HG03108 (cell line): ENCODE measurements at regions not wholly inside any gene's neighbourhood (a gene's known extent, or its start where the extent isn't known, plus 50 kb on each side); places are given as distances from the start of the nearest gene placed in this dataset.
"Not testable (repeated sequence)": the region's sequence is repeated elsewhere in the genome, so short reads cannot be mapped to it uniquely, and the experiment has no call there.

Experiments used
- ATAC-seq: cut with Tn5 transposase; IDR thresholded peaks from one replicate; pipeline ENCODE4 v1.9.1; 2021; ENCODE audit warnings: moderate library complexity; ENCODE audit not compliant: unreplicated experiment

DNA sequence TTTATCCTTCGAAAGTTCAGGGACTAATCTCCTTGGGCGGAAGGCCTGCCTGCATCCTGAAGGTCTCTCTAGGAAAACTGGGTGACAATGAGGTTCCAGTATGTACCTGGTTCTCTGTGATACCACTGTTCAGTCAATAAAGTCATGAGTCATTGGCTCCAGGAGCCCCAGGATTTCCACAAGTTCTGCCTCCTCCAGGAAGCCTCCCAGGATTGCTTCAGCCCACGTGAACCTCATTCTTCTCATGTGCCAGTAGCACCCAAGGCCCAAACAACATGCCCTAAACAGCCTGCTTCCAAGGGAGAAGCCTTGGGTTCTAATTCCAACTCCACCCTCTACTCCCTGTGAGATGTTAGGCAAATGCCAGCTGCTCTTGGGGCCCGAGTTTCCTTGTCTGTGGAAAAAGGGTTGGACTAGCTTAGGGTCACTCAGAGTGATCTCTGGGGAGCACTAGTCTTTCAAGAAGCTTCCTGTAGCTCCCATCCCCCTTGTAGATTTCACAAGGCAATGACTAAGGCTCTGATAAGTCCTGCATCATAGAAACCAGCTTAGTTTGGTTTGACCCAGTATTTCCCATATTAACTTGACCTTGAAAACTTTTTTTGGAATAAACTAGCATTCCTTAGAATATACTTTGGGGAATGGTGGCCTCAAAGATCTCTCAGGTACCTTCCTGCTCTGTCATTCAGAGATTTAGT, 118.3 kb upstream of the ATP2B2 start:
- ATAC-seq = no peak

DNA sequence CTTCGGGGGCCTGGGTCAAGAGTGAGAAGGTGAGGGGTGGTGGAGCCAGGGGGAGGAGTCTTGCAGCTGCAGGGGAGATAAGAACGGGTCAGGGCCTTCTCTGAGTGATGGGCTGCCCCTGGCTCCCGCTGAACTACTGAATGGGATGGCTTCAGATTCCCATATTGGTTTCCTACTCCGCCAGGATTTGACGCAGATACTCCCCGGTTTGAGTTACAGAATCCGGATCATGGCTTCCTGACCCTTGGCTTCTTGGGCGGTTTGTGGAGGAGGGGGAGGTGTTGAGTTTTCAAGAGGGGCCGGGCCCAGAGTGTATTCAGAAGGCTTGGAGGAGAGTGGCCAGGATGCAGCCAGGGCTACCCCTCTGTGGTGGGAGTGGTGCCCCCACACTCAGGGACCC, 119.9 kb upstream of the ATP2B2 start:
- no peak for ATAC-seq

DNA sequence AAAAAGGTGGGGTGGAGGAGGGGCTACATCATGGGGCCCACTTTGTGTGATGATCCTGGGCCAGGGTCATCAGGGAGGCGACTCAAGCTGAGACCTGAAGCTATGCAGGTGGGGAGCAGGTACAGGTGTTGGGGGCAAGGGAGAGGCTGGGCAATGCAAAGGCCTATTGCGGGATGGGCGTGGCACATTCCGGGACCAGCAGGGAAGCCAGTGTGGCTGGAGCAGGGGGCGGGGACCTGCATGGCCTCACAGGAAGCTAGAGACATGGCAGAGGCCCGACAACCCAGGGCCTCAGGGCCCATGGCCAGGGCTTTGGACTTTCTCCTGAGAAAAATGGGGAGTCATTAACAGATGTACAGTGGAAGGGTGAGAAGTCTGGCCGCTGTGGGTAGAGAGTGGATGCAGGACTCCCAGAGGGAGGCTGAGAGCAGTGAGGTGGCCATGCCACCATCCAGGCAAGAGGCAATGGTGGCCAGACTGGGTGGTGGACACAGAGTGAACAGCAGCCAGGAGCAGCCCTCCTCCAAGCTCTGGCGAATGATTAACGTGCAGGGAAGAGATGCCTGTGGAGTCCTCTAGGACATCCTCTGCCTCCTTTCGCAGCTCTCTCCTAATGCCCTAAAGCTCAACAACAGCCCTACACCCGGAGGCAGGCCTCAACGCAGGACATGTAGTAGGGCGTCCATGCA, 122.6 kb upstream of the ATP2B2 start:
- no peak for ATAC-seq

DNA sequence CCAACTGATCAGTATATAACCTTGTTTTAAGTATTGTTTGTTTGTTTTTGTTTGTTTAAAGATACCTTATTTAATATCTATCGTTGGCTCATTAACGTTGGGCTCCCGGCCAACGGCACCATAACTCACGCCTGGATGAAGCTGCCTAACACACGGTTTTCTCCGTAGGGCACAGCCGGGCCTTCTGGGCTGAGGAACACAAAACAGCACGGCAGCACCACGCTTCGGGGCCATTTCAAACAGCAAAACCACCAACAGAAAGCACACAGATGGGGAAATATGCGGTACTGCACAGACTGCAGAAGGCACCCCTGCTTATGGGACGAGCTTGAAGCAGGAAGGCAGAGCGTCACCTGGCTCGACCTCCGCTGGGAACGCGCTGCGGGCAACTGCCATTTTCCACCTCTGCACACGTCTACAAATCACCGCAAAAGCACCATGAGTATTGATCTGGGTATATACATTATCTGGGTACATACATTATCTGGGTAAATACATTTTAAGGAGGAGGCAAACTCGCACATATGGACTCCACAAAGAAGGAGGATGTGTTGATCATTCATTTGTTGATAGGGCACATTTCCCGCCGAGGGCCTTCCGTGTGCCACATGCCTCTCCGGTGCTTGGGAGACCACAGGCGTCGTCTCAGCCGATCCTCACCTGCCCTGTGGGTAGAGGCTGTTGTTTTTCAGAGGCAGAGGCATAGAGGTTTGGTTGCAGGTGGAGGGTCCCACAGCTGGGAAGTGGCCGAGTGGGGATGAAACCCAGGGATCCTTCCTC, 123.7 kb upstream of the ATP2B2 start:
- no peak for ATAC-seq

DNA sequence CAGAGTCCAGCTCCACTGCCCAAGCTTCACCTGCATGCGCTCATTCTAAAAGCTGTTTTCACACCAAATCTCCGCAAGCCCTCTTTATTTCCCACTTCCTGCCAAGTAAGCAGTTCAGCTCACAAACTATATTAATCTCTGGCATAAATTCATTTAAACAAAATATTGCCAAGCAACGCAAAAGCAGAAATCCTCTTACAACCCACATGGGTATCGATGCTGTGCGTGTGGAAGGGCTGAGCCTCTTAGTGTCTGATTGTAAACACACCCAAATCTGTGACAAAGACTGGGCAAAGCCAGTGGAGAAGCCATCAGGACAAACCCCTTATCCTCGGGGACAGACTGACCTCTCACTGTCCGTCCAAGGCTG, 124.3 kb upstream of the ATP2B2 start:
- ATAC-seq = no peak

DNA sequence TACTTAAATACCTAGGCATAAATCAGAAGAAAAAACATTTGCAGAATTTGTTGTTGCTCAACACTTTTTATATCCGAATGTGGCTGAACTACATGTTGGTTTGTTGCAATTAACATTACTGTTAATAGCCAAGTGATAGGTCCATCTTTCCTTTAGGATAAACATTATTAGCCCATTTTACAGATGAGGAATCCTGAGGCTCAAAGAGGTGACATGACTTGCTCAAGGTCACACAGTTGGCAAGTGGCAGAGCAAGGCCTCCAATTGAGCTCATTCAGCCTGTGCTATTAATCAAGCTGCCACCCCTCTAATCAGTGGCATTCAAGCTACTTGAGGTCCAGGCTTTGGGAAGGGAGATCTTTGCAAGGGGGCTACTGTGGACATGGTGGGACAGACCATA, 125.8 kb upstream of the ATP2B2 start:
- no peak for ATAC-seq

DNA sequence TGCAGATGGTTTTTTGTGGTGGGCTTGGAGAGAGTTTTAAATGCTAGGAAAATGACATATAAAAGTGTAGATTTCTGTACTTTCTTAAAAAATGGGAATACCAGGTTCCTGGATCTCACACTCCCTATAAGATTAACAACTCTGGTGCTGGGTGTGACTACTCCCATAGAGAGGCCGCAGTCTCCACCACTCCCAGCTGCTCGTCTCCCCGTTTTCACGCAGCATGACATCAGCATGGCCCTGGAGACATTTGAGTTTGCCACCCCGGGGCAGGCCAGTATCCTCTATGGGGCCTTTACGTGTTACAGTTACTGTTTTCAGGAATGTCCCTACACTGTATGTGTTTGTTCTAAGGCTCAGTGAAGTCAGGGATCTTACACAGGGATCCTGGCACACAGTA, 126.7 kb upstream of the ATP2B2 start:
- no peak for ATAC-seq

DNA sequence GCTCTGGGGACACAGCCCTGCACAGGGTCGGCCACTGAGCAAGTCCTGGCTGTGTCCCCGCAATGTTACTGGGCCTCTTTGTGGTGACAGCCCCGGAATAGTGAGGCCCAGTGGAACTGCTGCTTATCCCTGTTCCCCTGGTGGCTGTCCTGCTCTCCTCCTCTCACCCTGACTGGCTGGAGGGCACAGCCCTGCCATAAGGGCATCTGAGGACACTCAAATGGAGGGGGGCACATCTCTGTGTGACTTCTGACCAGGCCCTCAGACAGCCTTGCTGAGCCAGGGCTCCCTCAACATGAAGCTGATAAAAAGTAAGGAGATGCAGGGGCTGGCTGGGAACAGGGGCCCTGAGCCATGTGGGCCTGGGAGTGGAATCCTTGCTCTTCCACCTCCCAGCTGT, 127.4 kb upstream of the ATP2B2 start:
- no peak for ATAC-seq

DNA sequence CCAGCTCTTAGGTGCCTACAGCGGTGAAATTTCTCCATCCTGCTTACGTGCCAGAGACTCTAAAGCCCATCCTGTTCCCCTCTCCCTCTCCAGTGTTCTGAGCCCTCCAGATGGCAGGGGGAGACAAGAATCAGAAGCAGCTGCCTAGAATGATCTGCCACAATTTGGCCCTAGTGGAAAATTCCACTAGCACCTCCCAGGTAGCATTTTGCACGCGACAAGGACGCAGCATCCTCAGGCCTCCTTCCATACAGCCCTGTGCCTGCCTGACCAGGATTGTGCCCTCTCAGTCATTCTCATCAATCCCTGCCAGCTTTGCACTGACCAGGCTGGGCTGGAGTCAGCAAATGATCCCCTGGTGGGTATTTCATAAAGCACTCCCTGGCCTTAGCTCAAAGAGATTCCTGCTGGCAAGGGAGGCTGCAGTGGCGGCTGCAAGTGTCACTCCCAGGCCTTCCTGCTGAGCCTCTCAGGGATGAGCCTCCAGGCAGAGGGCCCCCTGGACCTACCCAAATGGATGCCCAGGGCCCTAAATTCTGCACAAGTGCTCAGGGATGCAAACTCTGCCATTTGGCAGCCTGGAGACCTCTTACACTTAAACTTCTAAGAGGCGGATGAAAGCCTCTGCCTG, 130.2 kb upstream of the ATP2B2 start:
- no peak for ATAC-seq

DNA sequence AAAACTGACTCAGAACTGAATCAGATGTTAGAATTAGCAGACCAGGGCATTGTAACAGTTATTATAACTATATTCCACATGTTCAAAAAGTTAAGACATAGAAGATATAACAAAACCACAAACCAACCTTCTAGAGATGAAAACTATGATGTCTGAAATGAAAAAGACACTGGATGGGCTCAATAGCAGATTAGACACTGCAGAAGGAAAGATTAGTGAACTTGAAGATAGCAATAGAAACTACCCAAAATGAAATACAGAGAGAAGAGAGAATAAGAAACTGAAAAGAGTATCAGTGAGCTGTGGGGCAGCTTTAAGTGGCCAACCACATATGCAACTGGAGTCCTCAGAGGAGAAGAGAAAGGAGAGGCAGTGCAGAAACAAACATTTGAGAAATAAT, 132.0 kb upstream of the ATP2B2 start:
- ATAC-seq = no peak

DNA sequence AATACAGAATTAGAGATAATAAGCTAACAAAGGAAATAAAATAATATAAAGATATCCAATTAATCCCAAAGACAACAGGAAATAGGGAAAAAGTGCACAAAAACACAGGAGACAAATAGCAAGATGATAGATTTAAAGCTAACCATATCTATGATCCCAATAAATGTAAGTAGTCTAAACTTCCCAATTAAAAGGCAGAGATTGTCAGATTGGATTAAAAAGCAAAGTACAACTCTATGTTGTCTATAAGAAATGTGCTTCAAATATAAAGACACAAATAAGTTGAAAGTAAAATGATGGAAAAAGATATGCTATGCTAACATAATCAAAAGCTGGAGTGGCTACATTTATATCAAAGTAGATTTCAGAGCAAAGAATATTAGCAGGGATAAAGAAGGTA, 133.1 kb upstream of the ATP2B2 start:
- ATAC-seq = no peak

DNA sequence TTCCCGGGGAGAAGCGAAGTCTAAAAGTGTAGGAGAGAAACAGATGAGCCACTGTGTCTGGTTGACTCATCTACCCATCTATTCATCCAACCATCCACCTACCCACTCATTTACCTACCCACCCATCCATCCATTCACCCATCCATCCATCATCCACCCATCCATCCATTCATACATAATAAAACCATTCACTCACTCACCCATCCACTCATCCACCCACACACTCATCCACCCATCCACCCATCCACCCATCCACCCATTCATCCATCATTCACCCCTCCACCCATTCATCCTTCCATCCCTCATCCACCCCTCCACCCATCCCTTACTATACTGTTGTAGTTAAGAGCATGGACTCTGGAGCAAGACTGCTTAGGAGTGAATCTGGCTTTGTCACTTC, 136.4 kb upstream of the ATP2B2 start:
- no peak for ATAC-seq

DNA sequence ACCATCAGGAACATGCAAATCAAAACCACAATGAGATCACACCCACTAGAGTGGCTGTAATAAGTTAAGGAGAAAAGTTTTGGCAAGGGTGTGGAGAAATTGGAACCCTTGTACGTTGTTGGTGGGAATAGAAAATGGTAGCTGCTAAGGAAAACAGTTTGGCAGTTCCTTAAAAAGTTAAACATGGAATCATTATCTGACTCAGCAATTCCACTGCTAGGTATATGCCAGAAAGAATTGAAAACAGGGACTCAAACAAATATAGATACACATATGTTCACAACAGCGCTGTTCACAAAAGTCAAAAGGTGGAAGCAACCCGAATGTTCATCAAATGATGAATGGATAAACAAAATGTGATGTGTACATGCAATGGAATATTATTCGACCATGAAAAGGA, 138.8 kb upstream of the ATP2B2 start:
- no peak for ATAC-seq

DNA sequence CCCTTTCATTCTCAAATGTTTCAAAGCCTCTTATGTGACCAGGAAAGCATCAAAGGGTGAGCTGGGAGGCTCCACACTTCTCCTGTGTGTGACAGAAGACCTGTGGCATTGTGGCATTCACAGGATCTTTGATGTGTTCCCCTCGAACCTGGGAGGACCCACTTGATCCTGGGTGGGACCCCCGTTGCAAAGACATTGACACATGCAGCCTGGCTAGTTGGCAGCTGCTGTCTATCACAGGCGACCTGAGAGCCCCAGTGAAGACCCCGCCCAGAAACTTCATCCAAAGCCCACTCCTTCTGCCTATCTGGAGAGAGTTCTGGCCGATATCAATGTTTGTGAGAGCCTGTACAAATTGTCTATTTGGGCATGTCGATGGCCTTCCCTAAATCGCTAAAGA, 140.4 kb upstream of the ATP2B2 start:
- no peak for ATAC-seq

DNA sequence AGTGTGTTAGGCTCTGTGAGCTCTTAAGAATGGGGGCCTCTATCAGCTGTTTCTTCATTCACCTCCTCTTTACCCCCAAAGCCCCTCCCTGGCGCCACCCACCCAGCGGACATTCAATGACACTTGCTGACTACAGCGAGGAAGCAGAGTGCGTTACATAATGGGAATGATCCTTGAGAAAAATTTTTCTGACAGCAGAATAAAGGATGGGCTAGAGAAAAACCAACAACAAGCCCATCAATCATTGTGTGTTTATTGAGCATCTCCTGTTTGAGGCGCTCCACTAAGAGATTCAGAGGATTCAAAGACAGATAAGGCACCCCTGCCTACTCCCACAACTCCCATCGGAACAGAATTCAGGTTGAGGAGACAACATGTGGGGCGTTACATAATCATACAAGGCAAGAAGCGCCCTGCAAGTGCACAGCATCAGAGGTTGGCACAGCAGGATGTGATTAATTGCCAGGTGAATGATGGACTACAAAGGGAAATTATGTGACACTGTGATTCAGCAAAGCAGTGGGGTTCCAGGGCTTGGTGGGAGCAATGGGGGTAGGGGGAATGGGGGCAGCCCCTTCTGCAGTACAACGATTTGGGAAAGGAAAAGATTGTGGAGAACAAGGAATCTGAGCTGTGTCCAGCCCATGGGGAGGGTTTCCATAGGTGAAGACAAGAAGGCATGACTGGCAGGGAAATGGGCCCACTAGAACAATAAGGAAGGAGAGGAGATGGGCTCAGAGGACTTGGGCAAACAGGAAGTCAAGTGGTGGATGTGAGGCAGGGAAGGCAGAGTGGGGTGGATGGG, 141.3 kb upstream of the ATP2B2 start:
- no peak for ATAC-seq

DNA sequence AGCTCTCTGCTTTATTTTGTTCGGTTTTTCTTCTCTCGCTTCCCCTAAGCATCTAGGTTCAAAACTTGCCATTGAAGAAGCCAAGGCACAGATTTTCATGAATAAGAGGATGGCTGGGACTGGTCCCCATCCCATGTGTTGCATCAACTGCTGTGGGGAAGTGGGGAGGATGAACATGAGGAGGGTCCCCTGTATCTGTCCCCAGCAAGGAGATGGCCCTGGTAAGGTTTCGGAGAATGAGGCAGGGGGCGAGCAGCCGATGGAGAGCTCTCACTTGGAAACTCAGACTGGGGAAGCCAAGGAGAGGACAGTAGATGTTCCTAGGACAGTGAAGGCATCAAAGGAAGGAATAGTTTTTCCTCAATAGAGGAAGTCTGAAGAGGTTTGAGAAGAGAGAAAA, 142.0 kb upstream of the ATP2B2 start:
- no peak for ATAC-seq

DNA sequence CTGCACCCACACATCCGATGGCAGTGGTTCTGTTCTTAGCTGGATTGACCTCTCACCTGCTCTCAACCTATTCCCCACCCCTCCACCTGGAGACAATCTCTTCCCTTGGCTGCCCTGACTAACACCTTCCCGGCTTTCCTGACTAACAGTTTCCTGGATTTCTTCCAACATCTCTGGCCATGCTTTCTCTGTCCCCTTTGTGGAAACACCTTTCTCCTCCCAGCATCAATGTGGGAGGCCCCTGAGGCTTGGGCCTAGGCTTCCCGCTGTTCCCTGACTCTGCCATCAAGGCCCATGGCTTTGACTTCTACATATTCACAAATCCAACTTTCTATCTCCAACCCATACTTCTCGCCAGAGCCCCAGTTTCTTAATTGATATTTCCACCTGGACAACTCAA, 142.8 kb upstream of the ATP2B2 start:
- no peak for ATAC-seq

DNA sequence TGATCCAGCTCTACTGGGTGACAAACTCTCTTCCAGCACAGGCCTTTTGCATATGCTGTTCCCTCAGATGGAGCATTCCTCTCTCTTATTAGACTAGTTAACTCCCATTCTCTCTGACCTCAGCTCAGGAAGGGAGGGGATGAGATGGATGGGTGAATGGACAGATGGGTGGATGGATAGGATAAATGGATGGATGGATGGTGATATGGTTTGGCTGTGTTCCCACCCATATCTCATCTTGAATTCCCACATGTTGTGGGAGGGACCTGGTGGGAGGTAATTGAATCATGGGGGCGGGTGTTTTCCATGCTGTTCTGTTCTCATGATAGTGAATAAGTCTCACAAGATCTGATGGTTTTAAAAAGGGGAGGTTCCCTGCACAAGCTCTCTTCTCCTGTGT, 144.1 kb upstream of the ATP2B2 start:
- not testable (repeated sequence) for ATAC-seq

DNA sequence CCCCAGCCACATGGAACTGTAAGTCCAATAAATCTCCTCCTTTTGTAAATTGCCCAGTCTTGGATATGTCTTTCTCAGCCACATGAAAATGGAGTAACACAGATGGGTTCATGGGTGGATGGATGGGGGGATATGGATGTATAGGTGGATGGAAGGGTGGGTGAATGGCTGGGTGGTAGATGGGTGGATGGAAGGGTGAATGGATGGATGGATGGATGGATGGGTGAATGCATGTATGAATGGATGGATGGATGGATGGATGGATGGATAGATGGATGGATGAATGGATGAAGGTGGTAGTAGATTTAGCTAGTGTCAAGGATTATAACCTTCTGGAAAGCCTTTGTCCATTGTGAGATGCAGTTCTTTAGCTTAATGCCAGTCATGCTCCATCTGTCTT, 146.1 kb upstream of the ATP2B2 start:
- ATAC-seq = no peak

DNA sequence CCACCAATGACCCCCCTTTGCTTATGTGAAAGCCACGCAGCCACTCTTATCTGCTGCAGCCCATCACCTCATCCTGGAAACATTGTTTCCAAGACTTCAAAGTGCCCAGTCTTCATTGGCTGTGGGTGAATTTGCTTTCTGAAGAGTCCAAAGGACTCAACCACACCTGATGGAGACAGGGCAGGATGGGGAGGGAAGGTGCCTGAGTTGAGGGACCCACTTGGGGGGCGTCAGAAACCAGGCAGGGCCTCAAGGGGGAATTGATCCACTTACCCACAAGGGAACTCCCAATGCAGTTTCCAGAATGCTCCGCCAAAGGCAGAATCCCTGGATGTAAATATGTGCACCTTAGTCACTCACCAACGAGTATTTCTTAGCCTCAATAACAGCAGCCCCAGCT, 147.9 kb upstream of the ATP2B2 start:
- no peak for ATAC-seq
